Mammary epithelial cell (primary cell): ENCODE measurements at regions not wholly inside any gene's neighbourhood (a gene's known extent, or its start where the extent isn't known, plus 50 kb on each side); places are given as distances from the start of the nearest gene placed in this dataset.

Experiments used
- CTCF ChIP-seq, 2 donors: IDR thresholded peaks in 1 of 2; conservative IDR thresholded peaks in 1 of 2; 2 replicates each; pipeline ENCODE4 v1.5.1; 2011 to 2012; ENCODE audit warnings: inconsistent platforms in 2 of 2, low read length in 2 of 2, mild to moderate bottlenecking in 2 of 2, control low read depth in 1 of 2, low read depth in 1 of 2; ENCODE audit not compliant: insufficient read depth in 1 of 2; ENCODE audit errors: extremely low read depth in 1 of 2
- EZH2 ChIP-seq: IDR thresholded peaks from 2 replicates; pipeline ENCODE4 v1.6.1; 2012; ENCODE audit warnings: low read length, inconsistent platforms, borderline replicate concordance

DNA sequence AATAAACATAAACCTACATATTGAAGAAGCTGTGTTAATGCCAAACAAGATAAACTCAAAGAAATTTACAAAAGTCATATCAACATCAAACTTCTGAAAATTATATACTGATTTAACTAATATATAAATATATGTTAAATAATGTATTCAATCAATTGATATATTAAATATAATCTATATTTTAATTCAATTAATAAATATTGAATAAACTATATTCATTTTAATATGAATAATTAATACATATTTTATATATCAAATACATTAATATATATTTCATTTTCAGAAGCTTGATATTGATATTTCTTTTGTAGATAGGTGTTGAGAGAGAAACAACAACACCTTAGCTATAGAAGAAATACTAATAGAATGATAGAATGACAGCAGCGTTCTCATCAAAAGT is 768.1 kb downstream of the MECOM start:
- TF ChIP-seq CTCF (conservative IDR thresholded peaks at IDR 0.05 in 1 of 2, IDR thresholded peaks at IDR 0.05 in 1 of 2; ENCODE audit: extremely low read depth in 1 of 2, insufficient read depth in 1 of 2, low read depth in 1 of 2, low read length in 2 of 2) (no peak), EZH2 (no peak)
